ENCODE measurements at regions not wholly inside any gene's neighbourhood (a gene's known extent, or its start where the extent isn't known, plus 50 kb on each side); places are given as distances from the start of the nearest gene placed in this dataset.

DNA sequence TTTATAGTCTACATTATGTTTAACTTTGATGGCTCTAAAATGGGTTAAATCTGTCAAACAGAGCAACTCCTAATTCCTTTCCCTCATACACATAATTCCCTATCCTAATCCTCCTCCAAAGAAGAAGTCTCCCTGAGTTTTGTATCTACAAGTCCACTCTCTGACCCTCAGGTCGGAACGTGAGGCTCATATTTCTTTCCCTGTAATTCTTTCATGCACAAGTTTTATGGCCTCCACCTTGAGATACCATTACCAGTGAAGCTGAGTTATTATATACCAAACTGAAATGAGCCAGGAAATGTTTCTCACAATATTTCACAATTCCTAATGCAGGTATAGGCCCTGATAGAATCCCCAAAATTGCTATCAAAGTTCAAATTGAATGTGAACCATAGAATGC is 106.4 kb downstream of the CASP12 start:
- Histone ChIP-seq H2AFZ (ENCODE audit: low read length) (no peak overlapping the region), H3K36me3 (replicated peaks; ENCODE audit: insufficient read depth, low read length) (no peaks in the 10 kb centered on the region), H3K4me1 (ENCODE audit: low read length) (no peaks in the 10 kb centered on the region), H4K20me1 (ENCODE audit: insufficient read depth, low read length) (no peaks in the 10 kb centered on the region), H3K9ac (ENCODE audit: low read length) (no peak overlapping the region), H3K9me2 (replicated peaks; ENCODE audit: insufficient read depth, low read length) (no peaks in the 10 kb centered on the region), H3K79me2 (ENCODE audit: low read length) (no peaks in the 10 kb centered on the region), H3K27ac (ENCODE audit: low read length) (no peak overlapping the region), H3K27me3 (replicated peaks; ENCODE audit: insufficient read depth, low read length) (no peaks in the 10 kb centered on the region), H3K4me2 (ENCODE audit: low read depth, low read length) (no peak overlapping the region), H3K4me3 (ENCODE audit: low read length) (no peak overlapping the region), H3K9me3 (replicated peaks; ENCODE audit: insufficient read depth, low read length) (no peaks in the 10 kb centered on the region), H3F3A (ENCODE audit: insufficient read depth, low read length) (no peaks in the 10 kb centered on the region)
- no peak for TF ChIP-seq EZH2 (optimal IDR thresholded peaks at IDR 0.05; ENCODE audit: low read depth, low read length)
- TF ChIP-seq EZH2phosphoT487 (IDR thresholded peaks at IDR 0.05; ENCODE audit: low read length), result no peak
- TF ChIP-seq CTCF (IDR thresholded peaks at IDR 0.05; ENCODE audit: low read length), result no peak
- DNase-seq, result no peak

DNA sequence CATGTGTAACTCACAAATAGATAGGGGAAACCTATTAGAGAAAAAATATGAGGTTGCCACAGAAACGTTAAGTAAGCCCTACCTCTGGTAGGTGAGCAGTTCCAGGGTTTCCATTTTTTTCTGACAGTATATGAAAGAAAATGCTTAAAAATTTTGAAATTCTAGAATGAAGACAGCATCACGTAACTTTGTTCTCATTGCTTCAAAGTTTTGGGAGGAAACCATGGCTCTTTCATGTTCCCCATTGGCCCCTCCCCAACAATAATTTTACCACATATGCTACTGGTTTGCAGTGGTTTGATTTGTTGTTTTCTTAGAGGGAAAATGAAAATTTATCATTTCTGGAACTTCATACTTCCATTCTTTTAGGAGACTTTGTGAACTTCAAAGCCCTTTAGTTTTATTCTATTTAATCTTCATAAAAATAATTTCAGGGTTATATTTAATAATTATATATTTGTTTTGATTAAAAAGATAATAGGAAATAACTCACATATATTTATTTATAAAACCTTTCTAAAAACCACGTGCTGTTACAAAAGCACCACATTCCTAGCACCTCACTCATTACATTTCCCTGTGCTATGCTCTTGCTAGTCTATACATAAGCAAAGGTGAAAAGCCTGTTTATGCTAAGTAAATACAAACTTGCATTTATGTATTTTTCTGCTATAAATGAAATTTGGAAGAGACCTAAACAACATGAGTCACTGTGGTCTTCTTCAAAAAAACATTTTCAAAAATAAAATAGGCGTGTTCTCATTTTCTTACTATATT is 113.4 kb downstream of the CASP12 start:
- Histone ChIP-seq H3K9ac (ENCODE audit: low read length) (no peak overlapping the region), H3K9me2 (replicated peaks; ENCODE audit: insufficient read depth, low read length) (no peaks in the 10 kb centered on the region), H2AFZ (ENCODE audit: low read length) (no peak overlapping the region), H3K4me2 (ENCODE audit: low read depth, low read length) (no peak overlapping the region), H3K9me3 (replicated peaks; ENCODE audit: insufficient read depth, low read length) (no peaks in the 10 kb centered on the region), H3K4me1 (ENCODE audit: low read length) (no peaks in the 10 kb centered on the region), H3K36me3 (replicated peaks; ENCODE audit: insufficient read depth, low read length) (no peaks in the 10 kb centered on the region), H3K27me3 (replicated peaks; ENCODE audit: insufficient read depth, low read length) (no peaks in the 10 kb centered on the region), H3K79me2 (ENCODE audit: low read length) (no peaks in the 10 kb centered on the region), H3K27ac (ENCODE audit: low read length) (no peak overlapping the region), H3F3A (ENCODE audit: insufficient read depth, low read length) (no peaks in the 10 kb centered on the region), H3K4me3 (ENCODE audit: low read length) (no peak overlapping the region), H4K20me1 (ENCODE audit: insufficient read depth, low read length) (no peaks in the 10 kb centered on the region)
- TF ChIP-seq EZH2 (optimal IDR thresholded peaks at IDR 0.05; ENCODE audit: low read depth, low read length) (no peak), CTCF (IDR thresholded peaks at IDR 0.05; ENCODE audit: low read length) (no peak), EZH2phosphoT487 (IDR thresholded peaks at IDR 0.05; ENCODE audit: low read length) (no peak)
- DNase-seq, result no peak

- H3K4me2 ChIP-seq (ENCODE audit: low read depth, low read length), result no peak overlapping the region
These were observed 115.0 kb downstream of the CASP12 start for GRCh38 chr11:104783241-104783640.

More at GRCh38 chr11:104783241-104783640, 115.0 kb downstream of the CASP12 start:
- H3K79me2 ChIP-seq (ENCODE audit: low read length), result no peaks in the 10 kb centered on the region
- H4K20me1 ChIP-seq (ENCODE audit: insufficient read depth, low read length), result no peaks in the 10 kb centered on the region
- no peaks in the 10 kb centered on the region for H3K27me3 ChIP-seq (replicated peaks; ENCODE audit: insufficient read depth, low read length)
- H3K4me1 ChIP-seq (ENCODE audit: low read length), result no peaks in the 10 kb centered on the region
- H3K9me3 ChIP-seq (replicated peaks; ENCODE audit: insufficient read depth, low read length), result no peaks in the 10 kb centered on the region
- no peaks in the 10 kb centered on the region for H3K9me2 ChIP-seq (replicated peaks; ENCODE audit: insufficient read depth, low read length)
- H3K9ac ChIP-seq (ENCODE audit: low read length), result no peak overlapping the region
- H3K4me3 ChIP-seq (ENCODE audit: low read length), result no peak overlapping the region
- H2AFZ ChIP-seq (ENCODE audit: low read length), result no peak overlapping the region
- no peaks in the 10 kb centered on the region for H3K36me3 ChIP-seq (replicated peaks; ENCODE audit: insufficient read depth, low read length)
- H3F3A ChIP-seq (ENCODE audit: insufficient read depth, low read length), result no peaks in the 10 kb centered on the region
- TF ChIP-seq CTCF (IDR thresholded peaks at IDR 0.05; ENCODE audit: low read length), result no peak
- TF ChIP-seq EZH2phosphoT487 (IDR thresholded peaks at IDR 0.05; ENCODE audit: low read length), result no peak
- TF ChIP-seq EZH2 (optimal IDR thresholded peaks at IDR 0.05; ENCODE audit: low read depth, low read length), result no peak
- no peak for DNase-seq
- H3K27ac ChIP-seq (ENCODE audit: low read length), result no peak overlapping the region
